DND-41 (cell line): ENCODE measurements at regions not wholly inside any gene's neighbourhood (a gene's known extent, or its start where the extent isn't known, plus 50 kb on each side); places are given as distances from the start of the nearest gene placed in this dataset.
"Not testable (repeated sequence)": the region's sequence is repeated elsewhere in the genome, so short reads cannot be mapped to it uniquely, and the experiment has no call there.

Source experiments
- ATAC-seq: fragments of 200-7000 bp; cut with Tn5 transposase; 3 replicates; pipeline ENCODE4 v1.9.1; 2021; ENCODE audit warnings: low read depth; ENCODE audit not compliant: insufficient read depth
- DNase-seq: peaks from one replicate; pipeline ENCODE4 v3.0.0-alpha.2; 2020
- H2AFZ ChIP-seq: 2 replicates; pipeline ENCODE4 v1.6.0; 2012; ENCODE audit warnings: low read depth, low read length
- H3K27ac ChIP-seq: 2 replicates; pipeline ENCODE4 v1.5.1; 2012; ENCODE audit warnings: low read length, inconsistent platforms
- H3K27me3 ChIP-seq: fragments of 200-600 bp; sonication (generic); 2 replicates; pipeline ENCODE4 v1.6.0; 2012; ENCODE audit warnings: low read length, mild to moderate bottlenecking, inconsistent platforms; ENCODE audit not compliant: insufficient read depth, poor library complexity
- H3K36me3 ChIP-seq: 2 replicates; pipeline ENCODE4 v1.5.1; 2012; ENCODE audit warnings: low read length, inconsistent platforms; ENCODE audit not compliant: insufficient read depth
- H3K4me1 ChIP-seq: 2 replicates; pipeline ENCODE4 v1.5.1; 2012; ENCODE audit warnings: mild to moderate bottlenecking, low read length; ENCODE audit not compliant: insufficient read depth
- H3K4me2 ChIP-seq: 2 replicates; pipeline ENCODE4 v1.6.0; 2012; ENCODE audit warnings: mild to moderate bottlenecking, moderate library complexity, low read length, inconsistent platforms; ENCODE audit not compliant: insufficient read depth
- H3K4me3 ChIP-seq, 2 experiments: fragments of 200-600 bp in 1 of 2; shearing (Covaris generic) in 1 of 2; 2 replicates each; pipeline ENCODE4 v1.5.1; 2012 to 2016; ENCODE audit warnings: inconsistent platforms in 2 of 2, low read length in 2 of 2, mild to moderate bottlenecking in 2 of 2, low read depth in 1 of 2, moderate library complexity in 1 of 2
- H3K79me2 ChIP-seq: 2 replicates; pipeline ENCODE4 v1.6.0; 2012; ENCODE audit warnings: low read length, inconsistent platforms; ENCODE audit not compliant: insufficient read depth
- H3K9ac ChIP-seq: 2 replicates; pipeline ENCODE4 v1.6.0; 2012; ENCODE audit warnings: low read depth, mild to moderate bottlenecking, inconsistent platforms, low read length, moderate library complexity
- H3K9me3 ChIP-seq: 2 replicates; pipeline ENCODE4 v1.5.1; 2012; ENCODE audit warnings: low read length, moderate library complexity, mild to moderate bottlenecking, inconsistent platforms; ENCODE audit not compliant: insufficient read depth, severe bottlenecking
- H4K20me1 ChIP-seq: 2 replicates; pipeline ENCODE4 v1.6.0; 2012; ENCODE audit warnings: low read length; ENCODE audit not compliant: insufficient read depth
- CTCF ChIP-seq: IDR thresholded peaks from 2 replicates; pipeline ENCODE4 v1.5.1; 2012; ENCODE audit warnings: borderline replicate concordance, low read length, moderate library complexity, mild to moderate bottlenecking; ENCODE audit not compliant: poor library complexity, severe bottlenecking; ENCODE audit errors: extremely low read depth
- EZH2 ChIP-seq: IDR thresholded peaks from 3 replicates; pipeline ENCODE4 v1.6.1; 2012; ENCODE audit warnings: borderline replicate concordance, low read depth, mild to moderate bottlenecking, moderate library complexity, low read length, inconsistent platforms; ENCODE audit not compliant: severe bottlenecking

GRCh38 chrX:95536111-95536510 is 1148.5 kb upstream of the DIAPH2 start:
- H3K9ac ChIP-seq: no peak overlapping the region
- TF ChIP-seq EZH2: no peak
- no peak for TF ChIP-seq CTCF
- H3K9me3 ChIP-seq: no peaks in the 10 kb centered on the region
- H2AFZ ChIP-seq: no peak overlapping the region
- H3K27me3 ChIP-seq: no peaks in the 10 kb centered on the region
- H3K27ac ChIP-seq: no peak overlapping the region
- no peaks in the 10 kb centered on the region for H4K20me1 ChIP-seq
- H3K79me2 ChIP-seq: no peaks in the 10 kb centered on the region
- H3K4me1 ChIP-seq: no peaks in the 10 kb centered on the region
- ATAC-seq (no peak), DNase-seq (no peak)
- H3K36me3 ChIP-seq: no peaks in the 10 kb centered on the region
- no peak overlapping the region for H3K4me2 ChIP-seq
- no peak overlapping the region for H3K4me3 ChIP-seq

GRCh38 chrX:95536661-95537060 is 1148.0 kb upstream of the DIAPH2 start:
- Histone ChIP-seq H3K4me1 (no peaks in the 10 kb centered on the region), H3K9me3 (no peaks in the 10 kb centered on the region), H3K4me3 (no peak overlapping the region), H3K4me2 (no peak overlapping the region), H3K36me3 (no peaks in the 10 kb centered on the region), H3K27ac (no peak overlapping the region), H2AFZ (no peak overlapping the region), H4K20me1 (no peaks in the 10 kb centered on the region), H3K9ac (no peak overlapping the region), H3K79me2 (no peaks in the 10 kb centered on the region), H3K27me3 (no peaks in the 10 kb centered on the region)
- ATAC-seq: no peak
- TF ChIP-seq EZH2: no peak
- no peak for TF ChIP-seq CTCF
- no peak for DNase-seq

- H3K79me2 ChIP-seq: no peaks in the 10 kb centered on the region
- no peaks in the 10 kb centered on the region for H4K20me1 ChIP-seq
- DNase-seq: no peak
- H3K27me3 ChIP-seq: no peaks in the 10 kb centered on the region
- H3K4me2 ChIP-seq: no peak overlapping the region
- ATAC-seq: no peak
- no peak overlapping the region for H3K4me3 ChIP-seq
- no peaks in the 10 kb centered on the region for H3K36me3 ChIP-seq
- no peak overlapping the region for H3K27ac ChIP-seq
- no peak overlapping the region for H2AFZ ChIP-seq
- TF ChIP-seq CTCF: no peak
- TF ChIP-seq EZH2: no peak
- H3K4me1 ChIP-seq: no peaks in the 10 kb centered on the region
- no peaks in the 10 kb centered on the region for H3K9me3 ChIP-seq
- no peak overlapping the region for H3K9ac ChIP-seq
These were observed 1145.6 kb upstream of the DIAPH2 start for GRCh38 chrX:95539041-95539440.

GRCh38 chrX:95549552-95549951 is 1135.1 kb upstream of the DIAPH2 start:
- H3K9ac ChIP-seq, ATAC-seq, H3K27ac ChIP-seq, H4K20me1 ChIP-seq, H3K4me1 ChIP-seq, H3K79me2 ChIP-seq, H3K27me3 ChIP-seq, H3K4me3 ChIP-seq, DNase-seq, H3K4me2 ChIP-seq, H2AFZ ChIP-seq, H3K36me3 ChIP-seq, H3K9me3 ChIP-seq: not testable (repeated sequence)
